ENCODE measurements at regions not wholly inside any gene's neighbourhood (a gene's known extent, or its start where the extent isn't known, plus 50 kb on each side); places are given as distances from the start of the nearest gene placed in this dataset.

GRCh38 chr13:21757763-21758162 lies 86.9 kb downstream of the FGF9 start:
- no peak for FAIRE-seq

- FAIRE-seq: no peak
Observed at GRCh38 chr13:21758441-21758840, 87.6 kb downstream of the FGF9 start.

- FAIRE-seq: no peak
Observed at GRCh38 chr13:21759463-21759862, 88.6 kb downstream of the FGF9 start.

GRCh38 chr13:21759911-21760310 lies 89.0 kb downstream of the FGF9 start:
- FAIRE-seq: no peak

GRCh38 chr13:21761770-21762169 lies 90.9 kb downstream of the FGF9 start:
- FAIRE-seq: no peak

- FAIRE-seq: no peak
Observed at GRCh38 chr13:21762512-21762911, 91.6 kb downstream of the FGF9 start.

- no peak for FAIRE-seq
Observed at GRCh38 chr13:21767032-21767431, 96.2 kb downstream of the FGF9 start.

GRCh38 chr13:21771075-21771474 lies 100.2 kb downstream of the FGF9 start:
- no peak for FAIRE-seq

GRCh38 chr13:21777166-21777565 lies 106.3 kb downstream of the FGF9 start:
- FAIRE-seq: no peak

GRCh38 chr13:21777813-21778212 lies 106.9 kb downstream of the FGF9 start:
- FAIRE-seq: no peak

GRCh38 chr13:21782736-21783135 lies 111.9 kb downstream of the FGF9 start:
- FAIRE-seq: no peak

GRCh38 chr13:21785990-21786389 lies 115.1 kb downstream of the FGF9 start:
- FAIRE-seq: no peak

GRCh38 chr13:21796066-21796465 lies 125.2 kb downstream of the FGF9 start:
- no peak for FAIRE-seq

GRCh38 chr13:21796775-21797514 lies 126.1 kb downstream of the FGF9 start:
- FAIRE-seq: no peak

- FAIRE-seq: no peak
Observed at GRCh38 chr13:21797736-21798135, 126.9 kb downstream of the FGF9 start.

GRCh38 chr13:21798181-21798580 lies 127.3 kb downstream of the FGF9 start:
- FAIRE-seq: no peak

- FAIRE-seq: no peak
Observed at GRCh38 chr13:21799671-21800070, 128.8 kb downstream of the FGF9 start.

- FAIRE-seq: no peak
Observed at GRCh38 chr13:21800837-21801616, 130.2 kb downstream of the FGF9 start.

GRCh38 chr13:21805733-21806132 lies 134.9 kb downstream of the FGF9 start:
- FAIRE-seq: peak; percentile 48

GRCh38 chr13:21812192-21812626 lies 141.3 kb downstream of the FGF9 start:
- no peak for FAIRE-seq

GRCh38 chr13:21813110-21813509 lies 142.2 kb downstream of the FGF9 start:
- no peak for FAIRE-seq

GRCh38 chr13:21813844-21814243 lies 143.0 kb downstream of the FGF9 start:
- no peak for FAIRE-seq

GRCh38 chr13:21814604-21815003 lies 143.7 kb downstream of the FGF9 start:
- FAIRE-seq: no peak

GRCh38 chr13:21817878-21818277 lies 147.0 kb downstream of the FGF9 start:
- FAIRE-seq: no peak

Data from endometrium (tissue), 2 donors.